Fibroblast of villous mesenchyme (primary cell): ENCODE measurements at regions not wholly inside any gene's neighbourhood (a gene's known extent, or its start where the extent isn't known, plus 50 kb on each side); places are given as distances from the start of the nearest gene placed in this dataset.
"Not testable (repeated sequence)": the region's sequence is repeated elsewhere in the genome, so short reads cannot be mapped to it uniquely, and the experiment has no call there.

Experiments
- DNase-seq: peaks from one replicate; pipeline ENCODE4 v3.0.0-alpha.2; 2010; ENCODE audit warnings: low read depth
- H3K4me3 ChIP-seq: 2 replicates; pipeline ENCODE4 v1.5.1; 2011; ENCODE audit warnings: low read depth, mild to moderate bottlenecking, low read length
- TF ChIP-seq, protein P1 (sequence below): IDR thresholded peaks from 2 replicates; pipeline ENCODE4 v1.5.1; 2012; ENCODE audit warnings: low read depth, mild to moderate bottlenecking, low read length; ENCODE audit not compliant: insufficient read depth

- DNase-seq: no peak
- no peak overlapping the region for H3K4me3 ChIP-seq
- TF ChIP-seq, protein P1, sequence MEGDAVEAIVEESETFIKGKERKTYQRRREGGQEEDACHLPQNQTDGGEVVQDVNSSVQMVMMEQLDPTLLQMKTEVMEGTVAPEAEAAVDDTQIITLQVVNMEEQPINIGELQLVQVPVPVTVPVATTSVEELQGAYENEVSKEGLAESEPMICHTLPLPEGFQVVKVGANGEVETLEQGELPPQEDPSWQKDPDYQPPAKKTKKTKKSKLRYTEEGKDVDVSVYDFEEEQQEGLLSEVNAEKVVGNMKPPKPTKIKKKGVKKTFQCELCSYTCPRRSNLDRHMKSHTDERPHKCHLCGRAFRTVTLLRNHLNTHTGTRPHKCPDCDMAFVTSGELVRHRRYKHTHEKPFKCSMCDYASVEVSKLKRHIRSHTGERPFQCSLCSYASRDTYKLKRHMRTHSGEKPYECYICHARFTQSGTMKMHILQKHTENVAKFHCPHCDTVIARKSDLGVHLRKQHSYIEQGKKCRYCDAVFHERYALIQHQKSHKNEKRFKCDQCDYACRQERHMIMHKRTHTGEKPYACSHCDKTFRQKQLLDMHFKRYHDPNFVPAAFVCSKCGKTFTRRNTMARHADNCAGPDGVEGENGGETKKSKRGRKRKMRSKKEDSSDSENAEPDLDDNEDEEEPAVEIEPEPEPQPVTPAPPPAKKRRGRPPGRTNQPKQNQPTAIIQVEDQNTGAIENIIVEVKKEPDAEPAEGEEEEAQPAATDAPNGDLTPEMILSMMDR: no peak
These were observed 249.1 kb upstream of the ADCY2 start for GRCh38 chr5:7146886-7147285.

DNA sequence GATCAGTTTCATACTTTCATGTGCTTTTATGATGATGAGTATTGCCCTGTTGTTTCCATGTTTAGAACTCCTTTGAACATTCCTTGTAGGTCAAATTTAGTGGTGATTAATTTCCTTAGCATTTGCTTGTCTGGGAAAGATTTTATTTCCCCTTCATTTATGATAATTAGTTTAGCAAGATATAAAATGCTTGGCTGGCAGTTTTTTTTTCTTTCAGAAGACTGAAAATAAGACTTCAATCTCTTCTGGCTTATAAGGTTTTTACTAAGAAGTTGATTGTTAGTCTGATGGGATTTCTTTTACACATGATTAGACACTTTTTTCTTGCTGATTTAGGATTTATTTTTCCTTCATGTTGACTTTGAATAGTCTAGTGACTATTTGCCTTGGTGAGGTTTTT lies 238.9 kb upstream of the ADCY2 start:
- TF ChIP-seq, protein P1: no peak
- DNase-seq: no peak
- no peak overlapping the region for H3K4me3 ChIP-seq

DNA sequence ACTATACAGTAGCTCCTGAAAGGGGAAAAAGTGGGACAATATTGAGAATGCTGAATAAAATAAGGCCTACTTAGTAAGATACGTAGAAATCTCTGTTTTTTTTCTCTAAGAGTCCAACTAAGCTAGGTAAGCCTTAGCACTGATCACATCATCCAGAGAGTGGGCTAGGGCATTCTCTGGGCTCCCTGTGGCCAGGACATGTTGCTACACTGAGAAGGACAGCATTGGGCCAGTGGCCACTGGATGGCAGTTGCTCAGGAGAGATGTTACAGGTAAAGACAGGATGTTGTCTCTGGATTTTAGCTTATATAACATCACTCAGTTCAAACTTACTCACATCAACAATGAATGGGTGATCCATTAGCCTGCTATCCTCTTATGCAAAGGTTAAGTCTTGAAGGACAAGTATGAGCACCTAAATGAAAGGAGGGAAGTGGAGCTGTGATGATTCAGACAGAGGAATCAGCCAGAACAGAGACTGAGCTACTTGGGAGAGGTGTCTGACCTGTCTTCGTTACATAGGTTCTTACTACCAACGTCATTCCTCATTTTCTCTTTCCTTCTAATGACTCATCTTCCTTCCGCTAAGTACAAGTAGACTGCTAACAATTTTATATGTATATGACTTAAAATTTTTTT lies 226.6 kb upstream of the ADCY2 start:
- DNase-seq: no peak
- TF ChIP-seq, protein P1: no peak

DNA sequence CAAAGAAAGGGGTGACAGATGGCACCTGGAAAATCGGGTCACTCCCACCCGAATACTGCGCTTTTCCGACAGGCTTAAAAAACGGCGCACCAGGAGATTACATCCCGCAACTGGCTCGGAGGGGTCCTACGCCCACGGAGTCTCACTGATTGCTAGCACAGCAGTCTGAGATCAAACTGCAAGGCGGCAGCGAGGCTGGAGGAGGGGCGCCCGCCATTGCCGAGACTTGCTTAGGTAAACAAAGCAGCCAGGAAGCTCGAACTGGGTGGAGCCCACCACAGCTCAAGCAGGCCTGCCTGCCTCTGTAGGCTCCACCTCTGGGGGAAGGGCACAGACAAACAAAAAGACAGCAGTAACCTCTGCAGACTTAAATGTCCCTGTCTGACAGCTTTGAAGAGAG lies 225.2 kb upstream of the ADCY2 start:
- DNase-seq, H3K4me3 ChIP-seq: not testable (repeated sequence)

More for the DNA sequence above, 226.6 kb upstream of the ADCY2 start:
- no peak overlapping the region for H3K4me3 ChIP-seq

DNA sequence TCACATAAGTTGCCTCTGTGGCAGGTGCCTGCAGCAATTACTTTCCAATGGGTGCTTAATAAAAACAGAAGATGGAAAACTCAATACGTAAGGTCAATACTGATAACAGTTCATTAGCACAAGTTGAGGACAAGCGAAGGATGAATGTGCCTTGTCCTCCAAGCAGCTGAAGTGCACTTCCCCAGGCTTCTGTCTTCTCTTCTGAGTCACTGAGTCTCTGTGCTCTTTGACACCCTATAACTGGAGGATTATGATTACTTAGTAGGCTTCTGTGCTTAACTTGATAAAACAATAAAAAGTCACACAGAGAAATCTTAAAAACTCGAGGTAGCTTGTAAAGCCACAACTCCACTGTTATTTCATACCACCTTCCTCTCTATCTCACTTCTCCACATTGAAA lies 216.6 kb upstream of the ADCY2 start:
- no peak overlapping the region for H3K4me3 ChIP-seq
- DNase-seq: no peak
- TF ChIP-seq, protein P1: no peak

- DNase-seq: no peak
- no peak overlapping the region for H3K4me3 ChIP-seq
- TF ChIP-seq, protein P1: no peak
These were observed 214.1 kb upstream of the ADCY2 start for GRCh38 chr5:7181841-7182240.

DNA sequence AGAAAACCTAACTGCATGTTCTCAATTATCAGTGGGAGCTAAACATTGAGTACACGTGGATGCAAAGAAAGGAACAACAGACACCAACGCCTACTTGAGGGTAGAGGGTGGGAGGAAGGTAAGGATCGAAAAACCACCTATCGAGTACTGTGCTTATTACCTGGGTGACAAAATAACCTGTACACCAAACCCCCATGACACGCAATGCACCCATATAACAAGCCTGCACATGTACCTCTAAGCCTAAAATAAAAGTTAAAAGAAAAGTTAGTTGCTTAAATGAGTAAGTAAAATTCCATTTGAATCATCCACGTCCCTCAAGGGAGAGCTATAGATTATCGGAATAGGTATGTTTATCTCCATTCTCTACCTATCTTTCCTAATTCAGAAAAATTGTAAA lies 210.2 kb upstream of the ADCY2 start:
- TF ChIP-seq, protein P1: no peak
- DNase-seq: no peak
- H3K4me3 ChIP-seq: no peak overlapping the region
